Fibroblast of lung (primary cell): ENCODE measurements at regions not wholly inside any gene's neighbourhood (a gene's known extent, or its start where the extent isn't known, plus 50 kb on each side); places are given as distances from the start of the nearest gene placed in this dataset.

ENCODE experiments used
- DNase-seq, 2 donors: peaks; one replicate each; pipeline versions ENCODE4 v3.0.0 to v3.0.0-alpha.2; 2010; ENCODE audit warnings: low read depth in 2 of 2
- H2AFZ ChIP-seq: 2 replicates; pipeline ENCODE4 v1.5.1; 2012; ENCODE audit warnings: low read length, control low read depth, inconsistent platforms
- H3K27ac ChIP-seq: 2 replicates; pipeline ENCODE4 v1.5.1; 2011; ENCODE audit warnings: low read length, control low read depth; ENCODE audit not compliant: insufficient read depth
- H3K27me3 ChIP-seq: 2 replicates; pipeline ENCODE4 v1.5.1; 2011; ENCODE audit warnings: mild to moderate bottlenecking, low read length; ENCODE audit not compliant: control insufficient read depth, insufficient read depth
- H3K36me3 ChIP-seq: 2 replicates; pipeline ENCODE4 v1.5.1; 2011; ENCODE audit warnings: low read length; ENCODE audit not compliant: control insufficient read depth, insufficient read depth
- H3K4me1 ChIP-seq: 2 replicates; pipeline ENCODE4 v1.5.1; 2011; ENCODE audit warnings: low read length; ENCODE audit not compliant: control insufficient read depth, insufficient read depth; ENCODE audit errors: extremely low read depth
- H3K4me2 ChIP-seq: 2 replicates; pipeline ENCODE4 v1.5.1; 2011; ENCODE audit warnings: low read length, control low read depth; ENCODE audit not compliant: insufficient read depth; ENCODE audit errors: extremely low read depth
- H3K4me3 ChIP-seq, 4 experiments: fragments of 200-600 bp in 1 of 4; sonication (generic) in 1 of 4; replicated peaks in 1 of 4; 2 replicates each; pipeline ENCODE4 v1.5.1; 2011 to 2016; ENCODE audit warnings: low read length in 4 of 4, low read depth in 3 of 4, mild to moderate bottlenecking in 3 of 4, control low read depth in 2 of 4, inconsistent platforms in 1 of 4, mixed read lengths in 1 of 4; ENCODE audit not compliant: insufficient read depth in 1 of 4; ENCODE audit errors: control extremely low read depth in 1 of 4
- H3K79me2 ChIP-seq: 2 replicates; pipeline ENCODE4 v1.5.1; 2012; ENCODE audit warnings: mild to moderate bottlenecking, low read length, inconsistent platforms; ENCODE audit not compliant: control insufficient read depth, insufficient read depth
- H3K9ac ChIP-seq: 2 replicates; pipeline ENCODE4 v1.5.1; 2011; ENCODE audit warnings: mild to moderate bottlenecking, low read length, control low read depth; ENCODE audit not compliant: insufficient read depth
- H3K9me3 ChIP-seq: 2 replicates; pipeline ENCODE4 v1.5.1; 2012; ENCODE audit warnings: low read depth, low read length; ENCODE audit not compliant: control insufficient read depth, insufficient read depth
- H4K20me1 ChIP-seq: 2 replicates; pipeline ENCODE4 v1.5.1; 2011; ENCODE audit warnings: low read length; ENCODE audit not compliant: control insufficient read depth, insufficient read depth; ENCODE audit errors: extremely low read depth
- EZH2 ChIP-seq: IDR thresholded peaks from 2 replicates; pipeline ENCODE4 v1.5.1; 2012; ENCODE audit warnings: low read length, control low read depth, mild to moderate bottlenecking; ENCODE audit errors: missing control alignments
- TF ChIP-seq, protein P1 (sequence below), 2 donors: IDR thresholded peaks in 1 of 2; conservative IDR thresholded peaks in 1 of 2; 1 replicate in 1 of 2; 2 replicates in 1 of 2; pipeline ENCODE4 v1.5.1; 2011 to 2012; ENCODE audit warnings: low read length in 2 of 2, control low read depth in 1 of 2, inconsistent platforms in 1 of 2, low read depth in 1 of 2, mild to moderate bottlenecking in 1 of 2

DNA sequence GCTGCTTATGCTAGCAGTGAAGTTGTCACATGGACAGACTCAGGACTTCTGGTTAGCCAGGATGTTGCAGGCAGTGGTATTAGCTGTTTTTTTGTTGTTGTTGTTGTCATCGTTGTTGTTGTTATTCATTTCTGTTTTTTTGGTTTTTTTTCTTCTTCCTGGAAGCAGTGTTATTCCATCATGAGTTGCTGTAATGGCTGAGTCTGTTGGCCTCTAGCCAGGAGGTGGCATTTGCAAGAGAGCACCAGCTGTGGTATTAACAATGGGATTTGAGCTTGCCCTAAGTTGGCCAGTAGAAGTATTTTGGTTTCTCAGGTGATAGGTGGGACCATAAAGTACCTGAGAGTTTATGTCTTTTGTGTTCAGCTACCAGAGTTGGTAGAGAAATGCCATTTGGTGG, 561.1 kb downstream of the KCTD16 start:
- no peak overlapping the region for H3K27ac ChIP-seq
- no peaks in the 10 kb centered on the region for H3K9me3 ChIP-seq
- no peak for TF ChIP-seq EZH2
- TF ChIP-seq, protein P1, sequence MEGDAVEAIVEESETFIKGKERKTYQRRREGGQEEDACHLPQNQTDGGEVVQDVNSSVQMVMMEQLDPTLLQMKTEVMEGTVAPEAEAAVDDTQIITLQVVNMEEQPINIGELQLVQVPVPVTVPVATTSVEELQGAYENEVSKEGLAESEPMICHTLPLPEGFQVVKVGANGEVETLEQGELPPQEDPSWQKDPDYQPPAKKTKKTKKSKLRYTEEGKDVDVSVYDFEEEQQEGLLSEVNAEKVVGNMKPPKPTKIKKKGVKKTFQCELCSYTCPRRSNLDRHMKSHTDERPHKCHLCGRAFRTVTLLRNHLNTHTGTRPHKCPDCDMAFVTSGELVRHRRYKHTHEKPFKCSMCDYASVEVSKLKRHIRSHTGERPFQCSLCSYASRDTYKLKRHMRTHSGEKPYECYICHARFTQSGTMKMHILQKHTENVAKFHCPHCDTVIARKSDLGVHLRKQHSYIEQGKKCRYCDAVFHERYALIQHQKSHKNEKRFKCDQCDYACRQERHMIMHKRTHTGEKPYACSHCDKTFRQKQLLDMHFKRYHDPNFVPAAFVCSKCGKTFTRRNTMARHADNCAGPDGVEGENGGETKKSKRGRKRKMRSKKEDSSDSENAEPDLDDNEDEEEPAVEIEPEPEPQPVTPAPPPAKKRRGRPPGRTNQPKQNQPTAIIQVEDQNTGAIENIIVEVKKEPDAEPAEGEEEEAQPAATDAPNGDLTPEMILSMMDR (conservative IDR thresholded peaks at IDR 0.05 in 1 of 2, IDR thresholded peaks at IDR 0.05 in 1 of 2; ENCODE audit: low read depth in 1 of 2, low read length in 2 of 2): no peak
- H3K36me3 ChIP-seq: no peaks in the 10 kb centered on the region
- no peak overlapping the region for H3K4me3 ChIP-seq
- H4K20me1 ChIP-seq: no peaks in the 10 kb centered on the region
- H3K4me1 ChIP-seq: no peaks in the 10 kb centered on the region
- no peak for DNase-seq
- no peak overlapping the region for H2AFZ ChIP-seq
- H3K9ac ChIP-seq: no peak overlapping the region
- no peak overlapping the region for H3K4me2 ChIP-seq
- no peaks in the 10 kb centered on the region for H3K79me2 ChIP-seq
- no peaks in the 10 kb centered on the region for H3K27me3 ChIP-seq

DNA sequence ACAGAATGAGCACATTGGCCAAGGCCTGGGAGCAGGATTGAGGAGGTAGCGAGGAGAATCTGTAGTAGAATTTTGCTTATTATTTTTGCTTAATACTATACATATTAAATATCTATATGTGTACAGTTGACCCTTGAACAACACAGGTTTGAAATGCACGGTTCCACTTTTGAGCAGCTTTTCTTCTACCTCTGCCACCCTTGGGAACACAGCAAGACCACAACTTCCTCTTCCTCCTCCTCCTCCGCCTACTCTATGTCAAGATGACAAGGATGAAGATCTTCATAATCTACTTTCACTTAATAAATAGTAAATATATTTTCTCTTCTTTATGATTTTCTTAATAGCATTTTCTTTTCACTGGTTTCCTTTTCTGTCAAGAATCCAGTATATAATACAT, 541.4 kb downstream of the KCTD16 start:
- no peak overlapping the region for H3K27ac ChIP-seq
- TF ChIP-seq, protein P1 (conservative IDR thresholded peaks at IDR 0.05 in 1 of 2, IDR thresholded peaks at IDR 0.05 in 1 of 2; ENCODE audit: low read depth in 1 of 2, low read length in 2 of 2): no peak
- no peak for TF ChIP-seq EZH2
- no peak for DNase-seq
- H3K27me3 ChIP-seq: no peaks in the 10 kb centered on the region
- no peak overlapping the region for H3K9ac ChIP-seq
- no peaks in the 10 kb centered on the region for H4K20me1 ChIP-seq
- no peaks in the 10 kb centered on the region for H3K4me1 ChIP-seq
- no peak overlapping the region for H3K4me2 ChIP-seq
- no peak overlapping the region for H3K4me3 ChIP-seq
- H3K36me3 ChIP-seq: no peaks in the 10 kb centered on the region
- H2AFZ ChIP-seq: no peak overlapping the region
- H3K9me3 ChIP-seq: no peaks in the 10 kb centered on the region
- H3K79me2 ChIP-seq: no peaks in the 10 kb centered on the region

DNA sequence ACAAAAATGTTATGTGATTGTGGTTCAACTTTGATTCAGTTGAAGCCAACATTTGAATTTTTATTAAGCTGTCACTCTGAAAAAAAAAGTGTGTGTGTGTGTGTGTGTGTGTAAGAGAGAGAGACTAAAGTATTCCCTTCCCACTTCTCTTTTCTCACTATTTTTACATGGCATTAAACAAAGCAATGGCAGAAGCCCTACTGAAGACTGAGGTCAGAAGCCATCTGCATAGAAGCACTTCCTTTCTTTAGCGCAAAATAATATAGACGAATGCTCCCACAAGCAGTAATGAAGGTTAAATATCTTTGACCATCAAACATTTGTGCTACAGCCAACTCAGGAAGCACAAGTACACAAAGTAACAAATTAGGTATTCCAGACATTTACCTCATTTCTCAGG, 540.5 kb downstream of the KCTD16 start:
- Histone ChIP-seq H3K9ac (no peak overlapping the region), H3K36me3 (no peaks in the 10 kb centered on the region), H3K4me1 (no peaks in the 10 kb centered on the region), H3K27ac (no peak overlapping the region), H3K4me2 (no peak overlapping the region), H3K9me3 (no peaks in the 10 kb centered on the region), H3K4me3 (no peak overlapping the region), H3K27me3 (no peaks in the 10 kb centered on the region), H4K20me1 (no peaks in the 10 kb centered on the region), H3K79me2 (no peaks in the 10 kb centered on the region), H2AFZ (no peak overlapping the region)
- TF ChIP-seq EZH2: no peak
- TF ChIP-seq, protein P1 (conservative IDR thresholded peaks at IDR 0.05 in 1 of 2, IDR thresholded peaks at IDR 0.05 in 1 of 2; ENCODE audit: low read depth in 1 of 2, low read length in 2 of 2): no peak
- no peak for DNase-seq
